ENCODE measurements at regions not wholly inside any gene's neighbourhood (a gene's known extent, or its start where the extent isn't known, plus 50 kb on each side); places are given as distances from the start of the nearest gene placed in this dataset.

DNA sequence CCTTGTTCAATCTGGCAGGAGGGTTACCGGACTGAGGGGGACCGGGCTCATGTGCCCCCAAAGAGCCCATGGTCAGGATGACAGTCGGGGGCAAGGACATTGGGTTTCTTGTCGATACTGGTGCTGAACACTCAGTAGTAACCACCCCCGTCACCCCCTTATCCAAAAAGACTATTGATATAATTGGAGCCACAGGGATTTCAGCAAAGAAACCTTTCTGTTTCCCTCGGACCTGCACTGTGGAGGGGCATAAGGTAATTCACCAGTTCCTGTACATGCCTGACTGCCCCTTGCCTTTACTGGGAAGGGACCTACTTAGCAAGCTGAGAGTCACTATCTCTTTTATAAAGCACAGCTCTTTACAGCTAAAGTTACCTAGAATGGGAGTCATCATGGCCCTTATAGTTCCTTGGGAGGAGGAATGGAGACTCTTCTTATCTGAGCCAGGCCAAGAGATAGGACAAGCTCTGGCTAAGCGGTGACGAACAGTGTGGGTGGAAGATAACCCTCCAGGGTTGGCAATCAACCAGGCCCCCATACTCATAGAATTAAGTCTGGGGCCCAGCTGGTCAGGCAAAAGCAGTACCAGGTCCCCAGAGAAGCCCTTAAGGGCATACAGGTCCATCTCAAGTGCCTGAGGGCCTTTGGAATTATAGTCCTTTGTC is 603.7 kb downstream of the UQCRFS1 start:
- in situ Hi-C loops (cut with HindIII; ENCODE audit: low sequenced_read_pairs), result no loop called here

DNA sequence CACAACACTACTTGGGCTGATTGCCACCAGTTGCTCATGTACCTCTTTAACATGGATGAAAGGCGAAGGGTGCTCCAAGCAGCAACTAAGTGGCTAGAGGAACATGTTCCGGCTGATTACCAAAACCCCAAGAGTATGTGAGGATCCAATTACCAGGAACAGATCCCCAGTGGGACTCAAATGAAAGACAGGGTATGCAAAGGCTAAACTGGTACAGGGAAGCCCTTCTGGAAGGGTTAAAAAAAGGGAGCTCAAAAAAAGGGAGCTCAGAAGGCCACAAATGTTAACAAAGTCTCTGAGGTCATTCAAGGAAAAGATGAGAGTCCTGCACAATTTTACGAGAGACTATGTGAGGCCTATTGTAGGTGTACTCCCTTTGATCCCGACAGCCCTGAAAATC is 604.7 kb downstream of the UQCRFS1 start:
- TF ChIP-seq, protein P1, sequence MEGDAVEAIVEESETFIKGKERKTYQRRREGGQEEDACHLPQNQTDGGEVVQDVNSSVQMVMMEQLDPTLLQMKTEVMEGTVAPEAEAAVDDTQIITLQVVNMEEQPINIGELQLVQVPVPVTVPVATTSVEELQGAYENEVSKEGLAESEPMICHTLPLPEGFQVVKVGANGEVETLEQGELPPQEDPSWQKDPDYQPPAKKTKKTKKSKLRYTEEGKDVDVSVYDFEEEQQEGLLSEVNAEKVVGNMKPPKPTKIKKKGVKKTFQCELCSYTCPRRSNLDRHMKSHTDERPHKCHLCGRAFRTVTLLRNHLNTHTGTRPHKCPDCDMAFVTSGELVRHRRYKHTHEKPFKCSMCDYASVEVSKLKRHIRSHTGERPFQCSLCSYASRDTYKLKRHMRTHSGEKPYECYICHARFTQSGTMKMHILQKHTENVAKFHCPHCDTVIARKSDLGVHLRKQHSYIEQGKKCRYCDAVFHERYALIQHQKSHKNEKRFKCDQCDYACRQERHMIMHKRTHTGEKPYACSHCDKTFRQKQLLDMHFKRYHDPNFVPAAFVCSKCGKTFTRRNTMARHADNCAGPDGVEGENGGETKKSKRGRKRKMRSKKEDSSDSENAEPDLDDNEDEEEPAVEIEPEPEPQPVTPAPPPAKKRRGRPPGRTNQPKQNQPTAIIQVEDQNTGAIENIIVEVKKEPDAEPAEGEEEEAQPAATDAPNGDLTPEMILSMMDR (IDR thresholded peaks at IDR 0.05; ENCODE audit: low read depth, low read length), result no peak
- in situ Hi-C loops (cut with HindIII; ENCODE audit: low sequenced_read_pairs), result no loop called here
- no peak overlapping the region for H3K4me3 ChIP-seq (ENCODE audit: low read depth, low read length)
- no peak for DNase-seq (ENCODE audit: low read depth, low spot score)

More for the DNA sequence above, 603.7 kb downstream of the UQCRFS1 start:
- no peak overlapping the region for H3K4me3 ChIP-seq (ENCODE audit: low read depth, low read length)
- TF ChIP-seq, protein P1 (IDR thresholded peaks at IDR 0.05; ENCODE audit: low read depth, low read length), result no peak
- no peak for DNase-seq (ENCODE audit: low read depth, low spot score)

DNA sequence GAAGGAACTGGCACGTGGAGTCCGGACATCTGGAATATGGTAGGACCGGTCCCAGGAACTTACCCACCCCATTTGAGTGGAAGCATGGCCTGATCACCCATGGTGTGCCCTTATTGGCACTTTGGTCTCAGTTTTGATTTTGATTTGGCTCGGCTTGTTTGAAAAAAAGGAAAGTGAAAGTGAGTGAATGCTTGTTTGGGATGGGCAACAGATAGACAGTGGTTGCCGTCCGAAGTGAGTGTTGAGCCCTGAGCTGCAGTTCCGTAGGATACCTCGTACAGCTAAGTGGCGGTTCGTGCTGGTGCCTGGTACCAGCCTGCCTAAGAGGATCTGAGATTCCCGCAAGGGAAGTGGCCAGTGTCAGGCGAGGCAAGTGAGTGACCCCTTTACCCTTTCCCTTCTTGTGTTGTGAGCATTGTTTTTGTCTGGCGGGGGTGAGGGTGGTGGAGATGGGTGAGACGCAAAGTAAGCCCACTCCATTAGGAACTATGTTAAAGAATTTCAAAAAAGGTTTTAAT is 605.8 kb downstream of the UQCRFS1 start:
- in situ Hi-C loops (cut with HindIII; ENCODE audit: low sequenced_read_pairs), result no loop called here
- no peak overlapping the region for H3K4me3 ChIP-seq (ENCODE audit: low read depth, low read length)
- no peak for DNase-seq (ENCODE audit: low read depth, low spot score)
- TF ChIP-seq, protein P1 (IDR thresholded peaks at IDR 0.05; ENCODE audit: low read depth, low read length), result no peak

DNA sequence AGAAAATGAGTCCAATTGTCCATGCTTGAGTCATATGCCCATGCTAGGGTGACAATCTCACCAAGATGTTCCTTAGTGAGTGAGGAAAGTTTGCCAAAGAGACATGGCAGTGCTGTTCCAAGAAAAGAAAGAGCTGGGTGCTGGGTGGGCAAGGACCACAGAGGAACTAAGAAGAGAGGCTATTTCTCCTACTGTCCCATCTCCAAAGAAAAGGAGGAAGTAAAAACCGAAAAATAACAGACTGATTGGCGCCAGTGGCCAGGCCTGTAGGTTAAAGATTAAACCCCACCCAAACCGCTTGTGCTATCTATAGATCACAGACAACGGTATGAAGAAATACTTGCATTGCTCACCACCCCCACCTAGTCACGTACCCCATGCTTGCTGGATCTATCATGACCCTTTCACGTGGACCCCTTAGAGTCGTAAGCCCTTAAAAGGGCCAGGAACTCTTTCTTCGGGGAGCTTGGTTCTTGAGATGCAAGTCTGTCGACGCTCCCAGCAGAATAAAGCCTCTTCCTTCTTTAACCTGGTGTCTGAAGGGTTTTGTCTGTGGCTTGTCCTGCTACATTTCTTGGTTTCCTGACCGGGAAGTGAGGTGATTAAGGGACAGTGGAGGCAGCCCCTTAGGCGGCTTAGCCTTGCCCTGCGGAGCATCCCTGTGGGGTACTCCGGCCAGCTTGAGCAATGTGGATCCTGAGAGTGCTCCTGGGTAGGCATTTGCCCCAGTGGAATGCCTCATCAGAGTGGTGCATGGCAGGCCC is 606.5 kb downstream of the UQCRFS1 start:
- no peak for DNase-seq (ENCODE audit: low read depth, low spot score)
- no peak overlapping the region for H3K4me3 ChIP-seq (ENCODE audit: low read depth, low read length)
- TF ChIP-seq, protein P1 (IDR thresholded peaks at IDR 0.05; ENCODE audit: low read depth, low read length), result no peak
- in situ Hi-C loops (cut with HindIII; ENCODE audit: low sequenced_read_pairs), result no loop called here

DNA sequence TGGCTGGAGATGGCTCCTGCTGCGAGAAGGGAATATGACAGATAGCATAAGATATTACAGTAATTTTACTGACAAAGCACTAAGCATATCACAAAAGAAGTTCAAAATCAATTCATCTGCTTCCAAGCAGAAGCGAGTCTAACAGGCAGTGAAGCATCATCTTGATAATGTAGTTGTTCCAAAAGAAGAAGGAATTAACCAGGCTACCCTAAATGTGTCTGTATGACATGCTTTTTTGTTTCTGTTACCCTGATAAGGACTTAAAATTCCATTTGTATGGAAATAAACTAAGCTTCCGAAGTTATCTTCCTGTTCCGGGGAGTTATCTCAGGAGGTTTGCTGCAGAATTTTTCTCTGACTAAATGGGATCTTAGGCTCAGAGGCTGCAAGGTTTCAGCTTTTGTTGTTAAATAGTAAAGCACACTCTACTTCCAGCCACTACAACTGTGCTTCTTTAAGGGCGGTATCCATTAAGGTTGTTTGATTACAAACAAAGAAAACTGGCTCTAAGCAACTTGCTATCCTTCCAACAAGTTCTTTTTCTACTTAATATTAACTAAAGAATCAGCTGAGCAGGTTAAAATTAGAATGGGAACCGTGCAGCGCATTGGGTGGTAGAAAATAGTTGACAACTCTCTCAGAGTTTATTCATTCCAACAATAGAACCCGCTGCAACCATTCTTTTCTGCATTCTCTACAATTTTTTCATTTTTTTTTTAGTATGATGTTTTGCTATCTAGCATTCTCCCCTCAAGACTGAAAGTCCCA is 607.3 kb downstream of the UQCRFS1 start:
- DNase-seq (ENCODE audit: low read depth, low spot score), result no peak
- in situ Hi-C loops (cut with HindIII; ENCODE audit: low sequenced_read_pairs), result no loop called here
- no peak overlapping the region for H3K4me3 ChIP-seq (ENCODE audit: low read depth, low read length)
- TF ChIP-seq, protein P1 (IDR thresholded peaks at IDR 0.05; ENCODE audit: low read depth, low read length), result no peak

DNA sequence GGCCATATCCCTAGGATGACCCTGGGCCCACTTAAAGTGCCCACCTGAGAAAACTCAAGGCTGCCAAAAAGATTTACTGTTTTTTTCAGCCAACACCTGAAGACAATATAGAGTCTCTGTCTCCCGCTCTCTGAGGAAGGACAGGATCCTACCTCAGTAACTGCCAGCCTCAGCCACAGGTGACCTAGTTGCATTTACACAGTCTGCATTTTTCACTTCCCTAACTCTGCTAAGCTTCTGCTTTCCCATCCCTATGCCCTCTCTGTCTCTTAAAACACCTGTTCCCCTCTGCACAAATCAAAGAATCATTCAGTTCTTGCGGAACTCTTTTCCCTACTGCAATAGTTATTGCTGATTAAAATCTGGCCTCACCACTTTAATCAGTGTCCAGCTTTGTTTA is 609.5 kb downstream of the UQCRFS1 start:
- TF ChIP-seq, protein P1 (IDR thresholded peaks at IDR 0.05; ENCODE audit: low read depth, low read length), result no peak
- H3K4me3 ChIP-seq (ENCODE audit: low read depth, low read length), result no peak overlapping the region
- in situ Hi-C loops (cut with HindIII; ENCODE audit: low sequenced_read_pairs), result no loop called here
- DNase-seq (ENCODE audit: low read depth, low spot score), result no peak

All from astrocyte of the spinal cord (primary cell).